ENCODE measurements at regions not wholly inside any gene's neighbourhood (a gene's known extent, or its start where the extent isn't known, plus 50 kb on each side); places are given as distances from the start of the nearest gene placed in this dataset.

DNA sequence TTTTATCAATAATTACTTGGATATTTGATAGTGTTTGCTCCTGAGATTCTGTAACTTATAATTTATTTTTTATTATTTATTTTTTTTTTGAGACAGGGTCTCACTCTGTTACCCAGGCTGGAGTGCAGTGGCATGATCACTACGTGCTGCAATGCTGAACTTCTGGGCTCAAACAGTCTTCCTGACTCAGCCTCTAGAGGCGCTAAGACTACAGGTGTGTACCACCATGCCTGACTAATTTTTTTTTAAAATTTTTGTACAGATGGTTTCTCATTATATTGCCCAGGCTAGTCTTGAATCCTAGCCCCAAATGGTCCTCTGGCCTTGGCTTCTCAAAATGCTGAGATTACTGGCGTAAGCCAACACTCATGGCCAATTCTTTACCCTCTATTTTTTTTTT is 845.5 kb upstream of the ADGRL4 start:
- Histone ChIP-seq H3K27me3 (ENCODE audit: insufficient read depth, low read length, poor library complexity, severe bottlenecking) (no peaks in the 10 kb centered on the region), H3K27ac (ENCODE audit: low read depth, low read length) (no peak overlapping the region), H3K9me3 (ENCODE audit: low read length) (no peaks in the 10 kb centered on the region), H3K4me1 (ENCODE audit: insufficient read depth, low read length) (no peaks in the 10 kb centered on the region), H3K4me3 (ENCODE audit: low read length) (no peak overlapping the region), H3K36me3 (ENCODE audit: insufficient read depth, low read length) (no peaks in the 10 kb centered on the region)
- Mint-ChIP-seq H3K27me3 (no peaks in the 10 kb centered on the region), H3K36me3 (no peaks in the 10 kb centered on the region), H3K4me1 (no peaks in the 10 kb centered on the region), H3K27ac (no peak overlapping the region), H3K9me3 (peaks cover 2 to 26% (median 9%) of the 10 kb centered on the region in 5 donors), H3K4me3 (no peak overlapping the region)
- ChIA-PET POLR2A (no interaction called here), CTCF (no interaction called here)
- no peak for DNase-seq

- no peak overlapping the region for H3K4me3 Mint-ChIP-seq
- H3K9me3 Mint-ChIP-seq = peaks cover 2 to 27% (median 8%) of the 10 kb centered on the region in 5 donors
- ChIA-PET POLR2A (no interaction called here), CTCF (no interaction called here)
- H3K27me3 Mint-ChIP-seq = no peaks in the 10 kb centered on the region
- H3K4me3 ChIP-seq (ENCODE audit: low read length) = no peak overlapping the region
- H3K27ac Mint-ChIP-seq = no peak overlapping the region
- no peak overlapping the region for H3K27ac ChIP-seq (ENCODE audit: low read depth, low read length)
- H3K27me3 ChIP-seq (ENCODE audit: insufficient read depth, low read length, poor library complexity, severe bottlenecking) = no peaks in the 10 kb centered on the region
- no peaks in the 10 kb centered on the region for H3K4me1 ChIP-seq (ENCODE audit: insufficient read depth, low read length)
- no peaks in the 10 kb centered on the region for H3K9me3 ChIP-seq (ENCODE audit: low read length)
- no peaks in the 10 kb centered on the region for H3K36me3 Mint-ChIP-seq
- no peak for DNase-seq
- no peaks in the 10 kb centered on the region for H3K4me1 Mint-ChIP-seq
- H3K36me3 ChIP-seq (ENCODE audit: insufficient read depth, low read length) = no peaks in the 10 kb centered on the region
Measured at GRCh38 chr1:79849388-79849787, 842.9 kb upstream of the ADGRL4 start.

- Mint-ChIP-seq H3K27me3 (no peaks in the 10 kb centered on the region), H3K27ac (no peak overlapping the region), H3K4me1 (no peaks in the 10 kb centered on the region), H3K4me3 (no peak overlapping the region), H3K9me3 (peaks cover 2 to 31% (median 8%) of the 10 kb centered on the region in 5 donors), H3K36me3 (no peaks in the 10 kb centered on the region)
- Histone ChIP-seq H3K27me3 (ENCODE audit: insufficient read depth, low read length, poor library complexity, severe bottlenecking) (no peaks in the 10 kb centered on the region), H3K27ac (ENCODE audit: low read depth, low read length) (no peak overlapping the region), H3K9me3 (ENCODE audit: low read length) (no peaks in the 10 kb centered on the region), H3K4me1 (ENCODE audit: insufficient read depth, low read length) (no peaks in the 10 kb centered on the region), H3K36me3 (ENCODE audit: insufficient read depth, low read length) (no peaks in the 10 kb centered on the region), H3K4me3 (ENCODE audit: low read length) (no peak overlapping the region)
- CTCF ChIA-PET = no interaction called here
- POLR2A ChIA-PET = no interaction called here
- no peak for DNase-seq
Measured at GRCh38 chr1:79848316-79848715, 841.8 kb upstream of the ADGRL4 start.

GRCh38 chr1:79847700-79848099 is 841.2 kb upstream of the ADGRL4 start:
- Histone ChIP-seq H3K36me3 (ENCODE audit: insufficient read depth, low read length) (no peaks in the 10 kb centered on the region), H3K9me3 (ENCODE audit: low read length) (no peaks in the 10 kb centered on the region), H3K4me3 (ENCODE audit: low read length) (no peak overlapping the region), H3K27me3 (ENCODE audit: insufficient read depth, low read length, poor library complexity, severe bottlenecking) (no peaks in the 10 kb centered on the region), H3K27ac (ENCODE audit: low read depth, low read length) (no peak overlapping the region), H3K4me1 (ENCODE audit: insufficient read depth, low read length) (no peaks in the 10 kb centered on the region)
- peaks cover 2 to 31% (median 8%) of the 10 kb centered on the region in 5 donors for H3K9me3 Mint-ChIP-seq
- no peak overlapping the region for H3K27ac Mint-ChIP-seq
- H3K36me3 Mint-ChIP-seq = no peaks in the 10 kb centered on the region
- no peak overlapping the region for H3K4me3 Mint-ChIP-seq
- CTCF ChIA-PET = no interaction called here
- DNase-seq = no peak
- H3K4me1 Mint-ChIP-seq = no peaks in the 10 kb centered on the region
- H3K27me3 Mint-ChIP-seq = no peaks in the 10 kb centered on the region
- POLR2A ChIA-PET = no interaction called here

GRCh38 chr1:79845936-79846335 is 839.4 kb upstream of the ADGRL4 start:
- Histone ChIP-seq H3K9me3 (ENCODE audit: low read length) (no peaks in the 10 kb centered on the region), H3K4me1 (ENCODE audit: insufficient read depth, low read length) (no peaks in the 10 kb centered on the region), H3K4me3 (ENCODE audit: low read length) (no peak overlapping the region), H3K27me3 (ENCODE audit: insufficient read depth, low read length, poor library complexity, severe bottlenecking) (no peaks in the 10 kb centered on the region), H3K36me3 (ENCODE audit: insufficient read depth, low read length) (no peaks in the 10 kb centered on the region), H3K27ac (ENCODE audit: low read depth, low read length) (no peak overlapping the region)
- Mint-ChIP-seq H3K27ac (no peak overlapping the region), H3K36me3 (no peaks in the 10 kb centered on the region), H3K4me1 (no peaks in the 10 kb centered on the region), H3K4me3 (no peak overlapping the region), H3K9me3 (peaks cover under 1 to 31% (median 8%) of the 10 kb centered on the region in 5 donors), H3K27me3 (no peaks in the 10 kb centered on the region)
- DNase-seq = no peak
- ChIA-PET CTCF (no interaction called here), POLR2A (no interaction called here)

- Mint-ChIP-seq H3K27me3 (no peaks in the 10 kb centered on the region), H3K4me1 (no peaks in the 10 kb centered on the region)
Measured at GRCh38 chr1:79842811-79843210, 836.3 kb upstream of the ADGRL4 start.

GRCh38 chr1:79839882-79840281 is 833.4 kb upstream of the ADGRL4 start:
- CTCF ChIA-PET = no interaction called here

More at GRCh38 chr1:79842811-79843210, 836.3 kb upstream of the ADGRL4 start:
- H3K4me1 ChIP-seq (ENCODE audit: insufficient read depth, low read length) = no peaks in the 10 kb centered on the region
- no peak for DNase-seq
- ChIA-PET POLR2A (no interaction called here), CTCF (no interaction called here)
- H3K27ac ChIP-seq (ENCODE audit: low read depth, low read length) = no peak overlapping the region
- Mint-ChIP-seq H3K27ac (no peak overlapping the region), H3K9me3 (peaks cover 6 to 30% (median 9%) of the 10 kb centered on the region in 5 donors), H3K4me3 (no peak overlapping the region), H3K36me3 (no peaks in the 10 kb centered on the region)
- no peaks in the 10 kb centered on the region for H3K36me3 ChIP-seq (ENCODE audit: insufficient read depth, low read length)
- no peaks in the 10 kb centered on the region for H3K9me3 ChIP-seq (ENCODE audit: low read length)
- H3K27me3 ChIP-seq (ENCODE audit: insufficient read depth, low read length, poor library complexity, severe bottlenecking) = no peaks in the 10 kb centered on the region
- no peak overlapping the region for H3K4me3 ChIP-seq (ENCODE audit: low read length)

DNA sequence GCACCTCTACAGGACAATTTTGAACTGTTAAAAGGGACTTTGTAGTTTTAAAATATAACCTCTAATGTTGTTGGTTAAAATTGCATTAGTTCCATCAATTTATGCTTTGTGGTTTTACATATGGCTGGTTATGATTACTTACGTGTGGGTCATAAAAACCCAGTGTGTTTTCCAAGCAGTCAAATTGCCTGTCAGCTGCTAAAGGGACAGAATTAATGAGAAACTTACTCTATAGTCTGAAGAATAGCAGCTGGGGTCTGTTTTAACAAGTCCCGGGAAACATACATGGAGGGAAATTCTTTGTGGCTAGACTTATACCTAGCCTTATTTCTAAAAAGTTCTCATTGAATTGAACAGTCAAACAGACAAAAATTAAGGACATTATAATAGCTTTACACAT is 820.9 kb upstream of the ADGRL4 start:
- H3K27ac Mint-ChIP-seq = no peak overlapping the region
- ChIA-PET POLR2A (no interaction called here), CTCF (no interaction called here)
- no peak for DNase-seq
- H3K4me1 Mint-ChIP-seq = no peaks in the 10 kb centered on the region
- Histone ChIP-seq H3K9me3 (ENCODE audit: low read length) (no peaks in the 10 kb centered on the region), H3K27me3 (ENCODE audit: insufficient read depth, low read length, poor library complexity, severe bottlenecking) (no peaks in the 10 kb centered on the region), H3K27ac (ENCODE audit: low read depth, low read length) (no peak overlapping the region), H3K36me3 (ENCODE audit: insufficient read depth, low read length) (no peaks in the 10 kb centered on the region), H3K4me1 (ENCODE audit: insufficient read depth, low read length) (no peaks in the 10 kb centered on the region), H3K4me3 (ENCODE audit: low read length) (no peak overlapping the region)
- no peak overlapping the region for H3K4me3 Mint-ChIP-seq
- H3K36me3 Mint-ChIP-seq = no peaks in the 10 kb centered on the region
- peaks cover 4 to 28% (median 7%) of the 10 kb centered on the region in 5 donors for H3K9me3 Mint-ChIP-seq
- H3K27me3 Mint-ChIP-seq = no peaks in the 10 kb centered on the region

More at GRCh38 chr1:79839882-79840281, 833.4 kb upstream of the ADGRL4 start:
- no peaks in the 10 kb centered on the region for H3K27me3 Mint-ChIP-seq
- H3K4me3 ChIP-seq (ENCODE audit: low read length) = no peak overlapping the region
- no peaks in the 10 kb centered on the region for H3K4me1 ChIP-seq (ENCODE audit: insufficient read depth, low read length)
- DNase-seq = no peak
- H3K4me3 Mint-ChIP-seq = no peak overlapping the region
- no peaks in the 10 kb centered on the region for H3K9me3 ChIP-seq (ENCODE audit: low read length)
- POLR2A ChIA-PET = no interaction called here
- no peaks in the 10 kb centered on the region for H3K27me3 ChIP-seq (ENCODE audit: insufficient read depth, low read length, poor library complexity, severe bottlenecking)
- H3K36me3 ChIP-seq (ENCODE audit: insufficient read depth, low read length) = no peaks in the 10 kb centered on the region
- no peak overlapping the region for H3K27ac ChIP-seq (ENCODE audit: low read depth, low read length)
- H3K9me3 Mint-ChIP-seq = peaks cover 0 to 22% (median 10%) of the 10 kb centered on the region in 5 donors
- no peak overlapping the region for H3K27ac Mint-ChIP-seq
- H3K36me3 Mint-ChIP-seq = no peaks in the 10 kb centered on the region
- no peaks in the 10 kb centered on the region for H3K4me1 Mint-ChIP-seq

GRCh38 chr1:79825551-79825950 is 819.0 kb upstream of the ADGRL4 start:
- Histone ChIP-seq H3K27ac (ENCODE audit: low read depth, low read length) (no peak overlapping the region), H3K9me3 (ENCODE audit: low read length) (no peaks in the 10 kb centered on the region), H3K27me3 (ENCODE audit: insufficient read depth, low read length, poor library complexity, severe bottlenecking) (no peaks in the 10 kb centered on the region), H3K4me1 (ENCODE audit: insufficient read depth, low read length) (no peaks in the 10 kb centered on the region), H3K4me3 (ENCODE audit: low read length) (no peak overlapping the region), H3K36me3 (ENCODE audit: insufficient read depth, low read length) (no peaks in the 10 kb centered on the region)
- CTCF ChIA-PET = no interaction called here
- H3K9me3 Mint-ChIP-seq = peaks cover 3 to 20% (median 10%) of the 10 kb centered on the region in 5 donors
- no peak overlapping the region for H3K4me3 Mint-ChIP-seq
- no peak for DNase-seq
- no peaks in the 10 kb centered on the region for H3K36me3 Mint-ChIP-seq
- no peaks in the 10 kb centered on the region for H3K27me3 Mint-ChIP-seq
- H3K4me1 Mint-ChIP-seq = no peaks in the 10 kb centered on the region
- H3K27ac Mint-ChIP-seq = no peak overlapping the region
- POLR2A ChIA-PET = no interaction called here
